HG03460 (cell line): ENCODE measurements at regions not wholly inside any gene's neighbourhood (a gene's known extent, or its start where the extent isn't known, plus 50 kb on each side); places are given as distances from the start of the nearest gene placed in this dataset.
"Not testable (repeated sequence)": the region's sequence is repeated elsewhere in the genome, so short reads cannot be mapped to it uniquely, and the experiment has no call there.

ENCODE experiments used
- ATAC-seq: cut with Tn5 transposase; IDR thresholded peaks from one replicate; pipeline ENCODE4 v1.9.1; 2021; ENCODE audit not compliant: unreplicated experiment

DNA sequence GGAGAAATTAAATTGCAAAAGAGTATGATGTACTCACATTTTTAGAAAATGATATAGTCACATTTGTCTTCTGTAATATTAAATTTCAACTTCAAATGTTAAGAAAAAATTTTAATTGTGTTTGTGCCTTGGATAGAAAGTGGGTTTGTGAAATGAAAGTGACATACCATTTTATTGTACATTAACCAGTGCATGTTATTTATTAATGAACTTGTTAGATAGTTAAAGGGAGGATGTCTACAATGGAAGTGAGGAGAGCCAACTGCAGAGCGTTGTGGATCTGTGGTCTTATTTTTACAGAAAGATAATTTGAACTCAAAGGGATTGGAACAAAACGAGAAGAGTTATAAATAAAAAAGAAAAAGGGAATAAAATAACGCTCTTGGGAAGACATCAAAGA is 291.7 kb downstream of the ARL4A start:
- ATAC-seq, result no peak

DNA sequence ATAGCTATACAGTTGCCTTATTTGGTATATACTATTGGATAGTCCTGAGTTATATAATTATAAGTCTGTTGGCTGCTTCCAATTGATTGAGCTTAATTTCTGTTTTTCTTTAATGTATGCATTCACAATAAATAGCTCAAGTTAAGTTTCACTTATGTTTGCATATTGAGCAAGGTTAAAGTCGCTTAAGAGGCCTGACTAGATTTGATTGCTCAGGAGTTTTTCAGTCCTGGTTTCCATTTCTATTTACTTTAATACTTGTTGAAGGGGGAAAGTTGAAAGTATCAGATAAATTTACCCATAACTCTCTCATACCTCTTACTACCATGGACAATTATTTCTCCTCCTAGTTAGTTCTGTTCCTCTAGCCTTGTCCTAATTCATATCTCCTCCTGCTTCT is 294.7 kb downstream of the ARL4A start:
- no peak for ATAC-seq

- ATAC-seq, result no peak
Measured at GRCh38 chr7:12984117-12984516, 296.7 kb downstream of the ARL4A start.

GRCh38 chr7:12985228-12985627 is 297.8 kb downstream of the ARL4A start:
- no peak for ATAC-seq

DNA sequence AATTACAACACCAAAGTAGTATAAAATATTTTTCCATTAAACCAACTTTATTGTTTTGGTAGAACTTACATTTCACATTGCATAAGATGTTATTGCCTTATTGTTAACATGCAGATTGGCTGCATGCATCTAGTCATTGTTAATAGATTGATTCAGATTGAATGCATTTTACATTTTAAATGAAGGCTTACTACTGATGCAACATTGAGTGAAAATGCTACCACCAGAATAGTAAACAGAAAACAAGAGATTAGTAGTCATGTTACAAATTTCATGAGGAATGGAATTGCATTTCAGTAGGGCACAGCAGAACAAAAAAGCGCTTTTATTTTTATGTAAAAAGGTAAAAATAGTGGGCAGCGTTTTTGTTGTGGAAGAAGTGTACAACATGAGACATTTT is 298.3 kb downstream of the ARL4A start:
- ATAC-seq, result no peak

DNA sequence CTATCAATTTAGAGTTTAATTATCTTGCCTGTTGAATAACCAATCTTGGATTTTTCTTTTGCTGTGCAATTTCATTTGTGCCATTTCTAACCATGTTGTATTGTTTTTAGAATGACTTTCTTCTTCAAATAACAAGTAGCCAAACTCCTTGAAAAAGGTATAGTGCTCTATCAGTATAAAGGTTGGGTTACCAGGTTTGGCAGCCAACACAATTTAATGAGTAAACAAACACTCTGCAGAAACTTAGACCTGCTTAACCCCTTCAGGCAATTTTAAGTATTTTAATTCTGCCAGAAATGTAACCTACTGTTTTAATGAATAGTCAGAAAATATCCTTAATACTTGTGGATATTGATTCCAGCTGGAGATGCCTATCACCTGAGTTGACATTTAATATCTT is 299.8 kb downstream of the ARL4A start:
- ATAC-seq, result no peak

GRCh38 chr7:12990440-12990839 is 303.0 kb downstream of the ARL4A start:
- no peak for ATAC-seq

- ATAC-seq, result no peak
Measured at GRCh38 chr7:12993025-12993424, 305.6 kb downstream of the ARL4A start.

GRCh38 chr7:12995912-12996469 is 308.6 kb downstream of the ARL4A start:
- ATAC-seq, result no peak

DNA sequence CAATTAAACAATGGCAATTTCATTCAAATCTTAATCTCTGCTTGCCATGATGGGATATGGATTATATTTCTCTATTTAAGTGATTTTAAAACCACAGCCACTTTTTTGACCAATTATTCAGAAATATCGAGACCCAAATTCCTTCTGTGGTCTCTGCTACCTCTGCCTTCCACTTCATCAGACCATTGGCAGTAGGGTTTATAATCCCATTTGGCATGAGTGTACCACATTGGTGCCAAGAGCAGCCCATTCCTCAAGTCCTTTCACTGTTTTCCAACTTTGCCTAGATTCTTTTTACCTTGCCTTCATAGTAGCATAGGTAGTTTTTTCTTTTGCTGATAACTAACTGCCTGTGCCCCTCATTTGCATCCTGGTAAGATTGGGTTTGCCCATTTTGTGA is 319.9 kb downstream of the ARL4A start:
- no peak for ATAC-seq

DNA sequence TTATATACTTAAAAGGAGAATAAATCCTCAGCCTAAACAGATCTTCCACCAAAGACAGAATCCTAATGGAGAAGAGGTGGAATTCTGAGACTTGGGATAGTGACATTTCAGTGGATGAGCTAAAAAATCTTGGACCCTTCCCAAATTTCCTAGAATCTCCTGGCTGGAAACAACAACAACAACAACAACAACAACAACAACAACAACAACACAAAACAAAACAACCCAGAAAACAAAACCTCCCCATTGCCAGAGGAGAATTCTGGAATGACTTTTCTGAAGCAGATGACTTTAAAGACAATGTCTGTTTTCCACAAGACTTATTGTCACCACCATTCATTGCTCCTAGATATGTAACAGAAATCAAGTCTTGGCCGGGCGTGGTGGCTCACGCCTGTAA is 322.1 kb downstream of the ARL4A start:
- ATAC-seq, result no peak

GRCh38 chr7:13014011-13014410 is 326.6 kb downstream of the ARL4A start:
- no peak for ATAC-seq

- no peak for ATAC-seq
Measured at GRCh38 chr7:13016036-13016581, 328.7 kb downstream of the ARL4A start.

GRCh38 chr7:13016592-13017332 is 329.3 kb downstream of the ARL4A start:
- ATAC-seq, result no peak

GRCh38 chr7:13017333-13017857 is 330.0 kb downstream of the ARL4A start:
- ATAC-seq, result no peak

DNA sequence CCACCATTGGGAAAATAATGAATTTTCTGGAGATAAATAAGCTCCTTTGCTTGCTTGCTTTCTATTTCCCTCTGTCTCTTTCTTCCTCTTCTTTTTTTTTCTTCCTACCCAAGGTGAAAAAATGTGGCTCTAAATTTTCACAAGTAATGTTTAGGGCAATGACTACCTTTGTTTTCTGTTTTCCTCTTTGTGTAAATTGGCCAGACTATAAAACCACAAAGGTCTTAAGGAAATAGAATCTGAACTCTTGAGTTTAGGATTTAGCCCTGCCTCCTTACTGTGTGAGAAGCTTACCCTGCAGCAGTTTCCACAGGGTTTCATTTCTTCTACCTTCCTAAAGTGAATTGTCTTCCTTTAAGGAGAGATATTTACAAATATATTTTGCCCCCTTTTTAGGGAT is 330.4 kb downstream of the ARL4A start:
- ATAC-seq, result no peak

GRCh38 chr7:13021566-13022300 is 334.3 kb downstream of the ARL4A start:
- no peak for ATAC-seq

GRCh38 chr7:13024121-13024674 is 336.8 kb downstream of the ARL4A start:
- no peak for ATAC-seq

DNA sequence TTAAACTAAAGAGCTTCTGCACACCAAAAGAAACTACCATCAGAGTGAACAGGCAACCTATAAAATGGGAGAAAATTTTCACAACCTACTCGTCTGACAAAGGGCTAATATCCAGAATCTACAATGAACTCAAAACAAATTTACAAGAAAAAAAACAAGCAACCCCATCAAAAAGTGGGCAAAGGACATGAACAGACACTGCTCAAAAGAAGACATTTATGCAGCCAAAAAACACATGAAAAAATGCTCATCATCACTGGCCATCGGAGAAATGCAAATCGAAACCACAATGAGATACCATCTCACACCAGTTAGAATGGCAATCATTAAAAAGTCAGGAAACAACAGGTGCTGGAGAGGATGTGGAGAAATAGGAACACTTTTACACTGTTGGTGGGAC is 337.6 kb downstream of the ARL4A start:
- not testable (repeated sequence) for ATAC-seq

- ATAC-seq, result no peak
Measured at GRCh38 chr7:13027321-13027720, 339.9 kb downstream of the ARL4A start.

DNA sequence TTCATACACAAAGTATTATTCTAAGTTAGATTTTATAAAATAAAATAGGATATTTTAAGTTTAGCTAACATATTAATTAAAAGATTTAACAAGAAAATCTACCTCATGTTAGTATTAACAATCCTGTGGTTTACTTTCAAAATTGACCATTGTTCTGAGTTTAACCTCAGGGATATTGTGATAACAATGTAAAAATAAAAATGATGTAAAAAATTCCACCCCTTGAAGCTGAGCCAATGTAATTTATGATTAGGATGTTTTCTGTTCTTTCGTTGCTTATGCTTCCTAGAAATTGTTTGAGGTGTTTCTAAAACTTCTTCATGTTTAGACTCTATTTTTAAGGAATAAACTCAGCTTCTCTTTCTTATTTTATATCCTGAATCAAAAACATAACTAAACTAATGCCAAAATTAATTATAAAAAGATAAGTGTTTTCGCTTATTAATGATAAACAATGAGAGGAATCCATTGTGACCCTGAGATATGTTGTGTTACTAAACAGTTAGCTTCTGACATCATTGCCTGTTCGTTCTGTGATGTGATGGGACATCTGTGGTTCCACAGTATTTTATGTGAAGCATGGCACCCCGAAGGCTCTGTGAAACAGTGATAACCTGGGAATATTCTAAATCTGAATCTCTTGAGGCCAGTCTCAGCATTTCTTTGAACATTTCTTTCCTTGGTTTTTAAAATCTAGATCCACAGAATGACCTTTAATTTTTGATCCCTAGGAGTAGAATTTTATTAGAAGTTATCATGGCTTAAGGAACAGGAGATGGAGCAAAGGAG is 340.8 kb downstream of the ARL4A start:
- no peak for ATAC-seq
